Stomach (tissue), 8 donors: ENCODE measurements at regions not wholly inside any gene's neighbourhood (a gene's known extent, or its start where the extent isn't known, plus 50 kb on each side); places are given as distances from the start of the nearest gene placed in this dataset.

Experiments
- DNase-seq, 2 donors: peaks; one replicate each; pipeline versions ENCODE4 v3.0.0 to v3.0.0-alpha.2; 2013 to 2019
- H3K27ac ChIP-seq, 5 donors: fragments of 200-600 bp in 4 of 5; sonication (generic) in 4 of 5; one replicate each; pipeline ENCODE4 v1.5.1; 2013 to 2019; ENCODE audit warnings: mild to moderate bottlenecking in 1 of 5, moderate library complexity in 1 of 5
- H3K27me3 ChIP-seq, 3 donors: fragments of 200-600 bp; sonication (generic); one replicate each; pipeline ENCODE4 v1.5.1; 2017 to 2019; ENCODE audit warnings: mixed run types in 1 of 3
- H3K36me3 ChIP-seq, 4 donors: fragments of 200-600 bp; sonication (generic); 1 replicate in 3 of 4; 2 replicates in 1 of 4; pipeline ENCODE4 v1.5.1; 2016 to 2019
- H3K4me1 ChIP-seq, 4 donors: fragments of 200-600 bp; sonication (generic); one replicate each; pipeline ENCODE4 v1.5.1; 2016 to 2019
- H3K4me3 ChIP-seq, 4 donors: fragments of 200-600 bp; sonication (generic) in 3 of 4; one replicate each; pipeline ENCODE4 v1.5.1; 2016 to 2019; ENCODE audit warnings: mild to moderate bottlenecking in 1 of 4
- H3K9me3 ChIP-seq, 4 donors: fragments of 200-600 bp; sonication (generic); one replicate each; pipeline ENCODE4 v1.5.1; 2016 to 2019
- EP300 ChIP-seq: sonication (generic); formaldehyde crosslinking; IDR thresholded peaks from one replicate; pipeline ENCODE4 v1.6.1; 2017; ENCODE audit warnings: antibody characterized with exemption
- POLR2A ChIP-seq, 4 donors: fragments of 450-650 bp; IDR thresholded peaks; one replicate each; pipeline ENCODE4 v1.6.1; 2016; ENCODE audit warnings: antibody characterized with exemption in 4 of 4, control low read depth in 2 of 4, mild to moderate bottlenecking in 1 of 4, moderate library complexity in 1 of 4
- POLR2AphosphoS5 ChIP-seq, 3 donors: sonication (generic); formaldehyde crosslinking; IDR thresholded peaks; one replicate each; pipeline ENCODE4 v1.6.1; 2016; ENCODE audit warnings: antibody characterized with exemption in 3 of 3
- WGBS, 5 donors: extraction: QIAGEN DNeasy Blood & Tissue Kit in 3 of 5; methylation state at CpG; one replicate each; pipeline versions ENCODE4 v1.1.5 to v1.1.7; 2013 to 2018; 5-methylcytosine and 5-hydroxymethylcytosine counted together
- intact Hi-C: fragments of 100-400 bp; cut with DNase I; formaldehyde crosslinking; loops from one replicate; pipeline ENCODE4 v1.15.1; 2023; ENCODE audit warnings: low total_unique reads
- TF ChIP-seq, protein P1 (sequence below), 7 experiments: fragments of 450-650 bp in 4 of 7; fragments of 200-600 bp in 3 of 7; sonication (generic) in 3 of 7; IDR thresholded peaks; one replicate each; pipeline ENCODE4 v1.5.1; 2016 to 2019; ENCODE audit warnings: antibody characterized with exemption in 7 of 7, control low read depth in 2 of 7, mild to moderate bottlenecking in 1 of 7
- donor health status: healthy with polysubstance abuse.
- donor health status: Bipolar disorder and iron deficiency.
- donor health status: healthy.

DNA sequence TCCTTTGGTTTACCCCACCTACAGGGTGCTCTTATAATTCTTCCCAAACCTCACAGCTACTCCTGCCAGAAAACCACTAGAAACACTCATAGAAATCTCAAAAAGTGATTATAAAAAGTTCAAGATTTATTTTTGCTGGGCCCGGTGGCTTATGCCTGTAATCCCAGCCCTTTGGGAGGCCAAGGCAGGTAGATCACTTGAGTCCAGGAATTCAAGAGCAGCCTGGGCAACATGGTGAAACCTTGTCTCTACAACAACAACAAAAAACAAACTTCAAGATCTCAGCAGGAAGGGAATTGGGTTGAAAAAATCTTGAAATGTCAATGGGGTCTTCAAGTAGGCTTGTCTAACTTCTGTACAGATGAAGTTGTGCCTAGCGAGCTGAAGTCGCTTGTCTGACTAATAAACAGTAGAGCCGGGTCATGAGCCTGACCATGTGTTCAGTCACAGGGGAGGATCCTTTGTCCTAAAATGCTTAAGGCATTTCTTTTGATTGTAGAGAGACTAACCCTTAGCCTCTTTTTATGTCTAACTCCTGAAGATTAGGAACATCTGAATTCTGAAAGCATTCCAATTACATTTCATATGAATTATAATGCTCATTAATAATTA is 124.6 kb downstream of the NOC3L start:
- peaks cover 0 to 5% (median 0%) of the 10 kb centered on the region in 4 donors for H3K4me1 ChIP-seq
- H3K27me3 ChIP-seq, result no peaks in the 10 kb centered on the region
- peaks cover 0 to 60% (median 36%) of the 10 kb centered on the region in 4 donors for H3K36me3 ChIP-seq
- no peaks in the 10 kb centered on the region for H3K9me3 ChIP-seq
- no peak overlapping the region for H3K27ac ChIP-seq
- intact Hi-C loops, result no loop called here
- whole genome bisulfite sequencing, 5 donors, result 76 to 96% (median 81%) methylated on average over 4 of the region's 4 CpGs
- TF ChIP-seq EP300, result no peak
- TF ChIP-seq POLR2A (IDR thresholded peaks at IDR 0.05), result no peak
- no peak for TF ChIP-seq POLR2AphosphoS5 (IDR thresholded peaks at IDR 0.05)
- TF ChIP-seq, protein P1, sequence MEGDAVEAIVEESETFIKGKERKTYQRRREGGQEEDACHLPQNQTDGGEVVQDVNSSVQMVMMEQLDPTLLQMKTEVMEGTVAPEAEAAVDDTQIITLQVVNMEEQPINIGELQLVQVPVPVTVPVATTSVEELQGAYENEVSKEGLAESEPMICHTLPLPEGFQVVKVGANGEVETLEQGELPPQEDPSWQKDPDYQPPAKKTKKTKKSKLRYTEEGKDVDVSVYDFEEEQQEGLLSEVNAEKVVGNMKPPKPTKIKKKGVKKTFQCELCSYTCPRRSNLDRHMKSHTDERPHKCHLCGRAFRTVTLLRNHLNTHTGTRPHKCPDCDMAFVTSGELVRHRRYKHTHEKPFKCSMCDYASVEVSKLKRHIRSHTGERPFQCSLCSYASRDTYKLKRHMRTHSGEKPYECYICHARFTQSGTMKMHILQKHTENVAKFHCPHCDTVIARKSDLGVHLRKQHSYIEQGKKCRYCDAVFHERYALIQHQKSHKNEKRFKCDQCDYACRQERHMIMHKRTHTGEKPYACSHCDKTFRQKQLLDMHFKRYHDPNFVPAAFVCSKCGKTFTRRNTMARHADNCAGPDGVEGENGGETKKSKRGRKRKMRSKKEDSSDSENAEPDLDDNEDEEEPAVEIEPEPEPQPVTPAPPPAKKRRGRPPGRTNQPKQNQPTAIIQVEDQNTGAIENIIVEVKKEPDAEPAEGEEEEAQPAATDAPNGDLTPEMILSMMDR (IDR thresholded peaks at IDR 0.05), result no peak
- DNase-seq, result no peak
- H3K4me3 ChIP-seq, result no peak overlapping the region

DNA sequence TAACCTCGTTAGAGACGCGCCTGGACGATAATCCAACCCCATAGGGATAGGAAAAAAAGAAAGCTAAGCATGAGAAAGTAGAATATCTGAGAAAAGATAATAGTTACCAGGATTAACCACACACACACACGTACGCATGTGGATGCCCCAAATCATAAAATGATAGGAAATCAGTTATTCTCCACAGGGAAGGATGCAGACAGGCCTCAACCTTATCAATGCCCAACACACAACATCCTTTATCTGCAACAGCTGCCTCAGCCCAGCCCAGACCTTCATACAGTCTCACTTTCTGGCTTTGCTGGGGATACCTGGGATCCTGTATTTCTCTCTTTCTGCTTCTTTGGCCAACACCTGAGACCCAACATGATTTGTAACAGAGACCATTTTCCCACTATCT is 123.0 kb downstream of the NOC3L start:
- WGBS, 5 donors, result 86 to 97% (median 92%) methylated on average over 6 of the region's 6 CpGs
- H3K36me3 ChIP-seq, result peaks cover 0 to 48% (median 29%) of the 10 kb centered on the region in 4 donors
- no peak overlapping the region for H3K27ac ChIP-seq
- peaks cover 0 to 5% (median 0%) of the 10 kb centered on the region in 4 donors for H3K4me1 ChIP-seq
- no peak overlapping the region for H3K4me3 ChIP-seq
- H3K27me3 ChIP-seq, result no peaks in the 10 kb centered on the region
- H3K9me3 ChIP-seq, result no peaks in the 10 kb centered on the region
- TF ChIP-seq POLR2A (IDR thresholded peaks at IDR 0.05) (no peak), EP300 (no peak), POLR2AphosphoS5 (IDR thresholded peaks at IDR 0.05) (no peak)
- TF ChIP-seq, protein P1 (IDR thresholded peaks at IDR 0.05), result no peak
- intact Hi-C loops, result no loop called here
- DNase-seq, result no peak

DNA sequence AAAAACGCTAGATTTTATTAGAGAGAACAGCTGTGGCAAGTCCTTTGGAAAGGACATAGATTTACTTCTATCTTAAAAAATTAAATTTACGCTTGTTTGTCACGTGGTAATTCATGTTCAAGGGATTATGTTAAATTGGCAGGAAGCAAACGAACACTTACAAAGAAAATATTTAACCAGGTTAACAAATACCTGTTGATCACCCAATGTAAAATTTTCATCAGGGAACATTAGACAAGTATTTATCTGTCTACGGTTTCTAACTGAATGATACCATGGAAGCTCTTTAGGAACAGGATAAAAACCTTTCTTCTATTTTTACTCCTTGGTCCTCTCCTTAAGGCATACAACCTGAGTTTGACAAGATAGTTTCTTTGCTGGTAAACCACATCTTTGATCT is 122.2 kb downstream of the NOC3L start:
- WGBS, 5 donors, result 70 to 81% (median 78%) methylated on average over 5 of the region's 5 CpGs
- Histone ChIP-seq H3K9me3 (no peaks in the 10 kb centered on the region), H3K4me3 (no peak overlapping the region), H3K4me1 (peaks cover 0 to 5% (median 0%) of the 10 kb centered on the region in 4 donors), H3K27ac (no peak overlapping the region), H3K27me3 (no peaks in the 10 kb centered on the region), H3K36me3 (peaks cover 0 to 43% (median 30%) of the 10 kb centered on the region in 4 donors)
- no peak for DNase-seq
- intact Hi-C loops, result no loop called here
- TF ChIP-seq POLR2AphosphoS5 (IDR thresholded peaks at IDR 0.05), result no peak
- TF ChIP-seq, protein P1 (IDR thresholded peaks at IDR 0.05), result no peak
- TF ChIP-seq POLR2A (IDR thresholded peaks at IDR 0.05), result no peak
- TF ChIP-seq EP300, result no peak

DNA sequence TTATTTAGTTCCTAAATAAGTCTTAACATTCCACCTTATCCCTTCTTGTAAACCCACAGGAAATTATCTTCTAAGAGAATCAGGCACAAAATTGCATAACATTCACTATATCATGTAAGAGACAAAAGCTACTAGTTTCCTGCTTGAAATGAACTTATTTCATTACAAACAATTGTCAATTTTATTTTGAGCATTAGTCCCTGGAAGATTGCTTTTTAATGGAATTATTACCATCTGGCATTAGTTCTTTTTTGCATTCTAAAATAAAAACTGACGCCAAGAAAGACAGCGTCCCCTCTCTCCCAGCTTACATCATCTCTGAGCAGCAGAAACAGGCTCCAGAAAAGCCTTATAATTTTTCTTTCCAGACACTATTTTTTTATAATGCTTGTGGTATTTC is 121.8 kb downstream of the NOC3L start:
- peak in 1 of 2 donors; percentile 58 for DNase-seq
- peaks cover 0 to 5% (median 0%) of the 10 kb centered on the region in 4 donors for H3K4me1 ChIP-seq
- H3K36me3 ChIP-seq, result peaks cover under 1 to 43% (median 32%) of the 10 kb centered on the region in 4 donors
- TF ChIP-seq POLR2AphosphoS5 (IDR thresholded peaks at IDR 0.05), result no peak
- TF ChIP-seq, protein P1 (IDR thresholded peaks at IDR 0.05), result no peak
- no peak for TF ChIP-seq POLR2A (IDR thresholded peaks at IDR 0.05)
- TF ChIP-seq EP300, result no peak
- 65 to 85% (median 80%) methylated on average over 2 of the region's 2 CpGs for WGBS, 5 donors
- intact Hi-C loops, result no loop called here
- no peak overlapping the region for H3K4me3 ChIP-seq
- no peaks in the 10 kb centered on the region for H3K27me3 ChIP-seq
- no peaks in the 10 kb centered on the region for H3K9me3 ChIP-seq
- H3K27ac ChIP-seq, result no peak overlapping the region
